OCI-LY3 (cell line): ENCODE measurements at regions not wholly inside any gene's neighbourhood (a gene's known extent, or its start where the extent isn't known, plus 50 kb on each side); places are given as distances from the start of the nearest gene placed in this dataset.

ENCODE experiments used
- EZH2phosphoT487 ChIP-seq: fragments of 200-600 bp; shearing (Covaris generic); IDR thresholded peaks from 2 replicates; pipeline ENCODE4 v1.6.1; 2018; ENCODE audit warnings: antibody characterized with exemption, mixed run types, low read depth
- TF ChIP-seq, protein P1 (sequence below): fragments of 200-600, 300-600 bp; sonication (generic); IDR thresholded peaks from 2 replicates; pipeline ENCODE4 v1.5.1; 2014; ENCODE audit warnings: antibody characterized with exemption, low read length, low read depth

DNA sequence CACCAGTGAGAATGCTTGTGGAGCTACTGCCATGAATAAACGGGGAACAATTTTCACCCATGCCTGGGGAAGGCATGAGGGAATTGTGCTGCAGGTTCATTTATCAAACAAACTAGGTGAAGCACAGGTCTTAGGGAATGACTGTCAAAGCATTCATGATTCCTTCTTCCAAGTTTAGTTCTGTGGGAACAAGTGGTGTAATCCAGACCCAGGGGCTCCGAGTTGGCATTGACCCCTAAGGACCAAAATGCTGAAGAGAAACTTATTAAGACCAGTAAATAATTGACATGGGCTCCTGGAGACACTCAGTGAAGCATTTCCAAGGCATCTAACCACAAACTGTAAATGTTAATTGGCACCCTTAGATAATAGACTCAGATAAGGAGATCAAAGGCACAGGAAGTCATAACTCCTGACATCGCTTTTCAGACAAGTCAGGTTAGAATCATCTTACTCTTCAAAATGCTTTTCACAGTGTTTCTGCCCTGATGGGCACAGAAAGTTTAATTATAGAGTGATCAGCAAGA, 96.9 kb downstream of the SPP2 start:
- TF ChIP-seq, protein P1, sequence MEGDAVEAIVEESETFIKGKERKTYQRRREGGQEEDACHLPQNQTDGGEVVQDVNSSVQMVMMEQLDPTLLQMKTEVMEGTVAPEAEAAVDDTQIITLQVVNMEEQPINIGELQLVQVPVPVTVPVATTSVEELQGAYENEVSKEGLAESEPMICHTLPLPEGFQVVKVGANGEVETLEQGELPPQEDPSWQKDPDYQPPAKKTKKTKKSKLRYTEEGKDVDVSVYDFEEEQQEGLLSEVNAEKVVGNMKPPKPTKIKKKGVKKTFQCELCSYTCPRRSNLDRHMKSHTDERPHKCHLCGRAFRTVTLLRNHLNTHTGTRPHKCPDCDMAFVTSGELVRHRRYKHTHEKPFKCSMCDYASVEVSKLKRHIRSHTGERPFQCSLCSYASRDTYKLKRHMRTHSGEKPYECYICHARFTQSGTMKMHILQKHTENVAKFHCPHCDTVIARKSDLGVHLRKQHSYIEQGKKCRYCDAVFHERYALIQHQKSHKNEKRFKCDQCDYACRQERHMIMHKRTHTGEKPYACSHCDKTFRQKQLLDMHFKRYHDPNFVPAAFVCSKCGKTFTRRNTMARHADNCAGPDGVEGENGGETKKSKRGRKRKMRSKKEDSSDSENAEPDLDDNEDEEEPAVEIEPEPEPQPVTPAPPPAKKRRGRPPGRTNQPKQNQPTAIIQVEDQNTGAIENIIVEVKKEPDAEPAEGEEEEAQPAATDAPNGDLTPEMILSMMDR: no peak
- no peak for TF ChIP-seq EZH2phosphoT487
